Left lung (tissue), 4 donors: ENCODE measurements at regions not wholly inside any gene's neighbourhood (a gene's known extent, or its start where the extent isn't known, plus 50 kb on each side); places are given as distances from the start of the nearest gene placed in this dataset.

Source experiments
- ATAC-seq: fragments of 200-7000 bp; cut with Tn5 transposase; one replicate; pipeline ENCODE4 v1.9.1; 2020; ENCODE audit warnings: moderate library complexity
- DNase-seq, 4 donors: peaks; one replicate each; pipeline ENCODE4 v3.0.0-alpha.2; 2013 to 2020
- H3K27ac ChIP-seq, 2 donors: fragments of 200-600 bp; sonication (generic) in 1 of 2; one replicate each; pipeline versions ENCODE4 v1.5.0 to v1.8.0; 2020 to 2021
- H3K27me3 ChIP-seq, 2 donors: fragments of 200-600 bp; sonication (generic) in 1 of 2; one replicate each; pipeline versions ENCODE4 v1.5.0 to v1.8.0; 2020 to 2021
- H3K36me3 ChIP-seq, 2 donors: fragments of 200-600 bp; sonication (generic) in 1 of 2; one replicate each; pipeline versions ENCODE4 v1.5.0 to v1.8.0; 2020 to 2021
- H3K4me1 ChIP-seq, 2 donors: fragments of 200-600 bp; one replicate each; pipeline ENCODE4 v1.8.0; 2021
- H3K4me3 ChIP-seq, 2 donors: fragments of 200-600 bp; sonication (generic) in 1 of 2; one replicate each; pipeline versions ENCODE4 v1.5.0 to v1.8.0; 2020 to 2021; ENCODE audit warnings: mild to moderate bottlenecking in 1 of 2
- H3K9me3 ChIP-seq, 2 donors: fragments of 200-600 bp; sonication (generic) in 1 of 2; one replicate each; pipeline versions ENCODE4 v1.5.0 to v1.8.0; 2020 to 2021
- CTCF ChIP-seq, 2 donors: fragments of 200-600 bp; sonication (generic) in 1 of 2; IDR thresholded peaks; one replicate each; pipeline versions ENCODE4 v1.5.0 to v1.8.0; 2021; ENCODE audit warnings: antibody characterized with exemption in 2 of 2
- intact Hi-C, 2 donors: fragments of 100-400 bp; cut with DNase I; formaldehyde crosslinking; loops; one replicate each; pipeline versions ENCODE4 v1.11.2 to v1.14.2; 2022
- donor health status: DM: no; HTN: yes; CAD: no.
- donor health status: DM: no; HTN: no; CAD: no.

DNA sequence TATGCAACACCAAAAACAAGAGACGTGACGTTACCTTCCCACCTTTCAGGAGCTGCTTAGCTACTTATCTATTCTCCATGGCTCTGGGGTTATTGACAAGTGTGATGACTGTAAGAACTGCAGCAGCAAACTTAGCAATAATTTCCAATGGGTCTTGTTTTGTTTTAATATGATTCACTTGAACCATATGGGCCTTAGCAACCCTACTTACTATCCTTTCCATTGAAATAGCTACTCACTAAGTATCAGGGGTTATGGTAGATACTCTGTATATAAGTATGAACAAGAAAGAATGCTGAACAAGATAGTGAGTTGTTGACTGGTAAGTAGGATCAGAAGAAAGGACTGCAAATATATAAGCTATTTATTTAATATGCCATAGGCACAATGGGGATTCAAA, 69.3 kb upstream of the BBX start:
- ATAC-seq (no peak), DNase-seq (no peak)
- Histone ChIP-seq H3K9me3 (no peaks in the 10 kb centered on the region), H3K4me1 (no peaks in the 10 kb centered on the region), H3K27ac (no peak overlapping the region), H3K27me3 (no peaks in the 10 kb centered on the region), H3K4me3 (no peak overlapping the region), H3K36me3 (no peaks in the 10 kb centered on the region)
- intact Hi-C loops: no loop called here
- no peak for TF ChIP-seq CTCF (IDR thresholded peaks at IDR 0.05)

DNA sequence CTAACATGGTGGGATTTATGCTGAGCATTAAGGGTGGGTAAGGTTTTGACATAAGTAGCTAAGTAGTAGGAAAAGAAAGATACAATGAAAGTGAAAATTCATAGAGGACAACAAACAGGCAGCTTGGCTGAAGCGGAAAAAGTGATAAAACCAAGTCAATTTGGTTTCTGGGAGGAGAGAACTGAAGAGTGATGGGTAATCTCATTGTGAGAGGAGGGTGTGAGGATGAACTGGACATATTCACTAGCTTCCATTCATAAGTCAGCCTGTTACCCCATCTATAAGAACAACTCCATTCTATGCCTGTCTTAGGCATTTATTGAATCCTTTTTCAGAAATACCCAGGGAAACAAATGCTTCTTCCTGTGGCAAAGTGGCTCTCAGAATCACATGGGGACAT, 67.1 kb upstream of the BBX start:
- Histone ChIP-seq H3K4me1 (no peaks in the 10 kb centered on the region), H3K4me3 (no peak overlapping the region), H3K9me3 (no peaks in the 10 kb centered on the region), H3K27ac (no peak overlapping the region), H3K36me3 (no peaks in the 10 kb centered on the region), H3K27me3 (no peaks in the 10 kb centered on the region)
- no peak for ATAC-seq
- no peak for TF ChIP-seq CTCF (IDR thresholded peaks at IDR 0.05)
- no peak for DNase-seq
- intact Hi-C loops: no loop called here

DNA sequence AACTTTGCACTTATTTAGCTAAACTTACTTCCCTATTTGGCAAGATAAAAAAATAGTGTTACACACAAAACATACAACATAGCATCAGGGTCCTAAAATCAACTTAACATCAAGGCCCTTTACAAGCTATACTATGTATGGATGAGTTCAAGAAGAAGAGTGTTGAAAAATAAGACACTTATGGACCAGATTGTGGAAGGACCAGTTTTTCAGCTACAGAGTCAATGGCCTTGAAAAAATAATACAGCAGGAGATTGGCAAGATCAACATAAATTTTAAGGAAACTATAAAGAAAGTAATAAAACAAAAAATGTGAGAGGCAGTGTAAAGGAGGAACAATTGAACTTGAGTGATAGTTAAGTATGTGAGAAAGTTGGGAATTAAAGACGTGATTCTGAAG, 66.3 kb upstream of the BBX start:
- no peak for TF ChIP-seq CTCF (IDR thresholded peaks at IDR 0.05)
- ATAC-seq: no peak
- Histone ChIP-seq H3K27me3 (no peaks in the 10 kb centered on the region), H3K9me3 (no peaks in the 10 kb centered on the region), H3K36me3 (no peaks in the 10 kb centered on the region), H3K4me1 (no peaks in the 10 kb centered on the region), H3K27ac (no peak overlapping the region), H3K4me3 (no peak overlapping the region)
- intact Hi-C loops: no loop called here
- no peak for DNase-seq

DNA sequence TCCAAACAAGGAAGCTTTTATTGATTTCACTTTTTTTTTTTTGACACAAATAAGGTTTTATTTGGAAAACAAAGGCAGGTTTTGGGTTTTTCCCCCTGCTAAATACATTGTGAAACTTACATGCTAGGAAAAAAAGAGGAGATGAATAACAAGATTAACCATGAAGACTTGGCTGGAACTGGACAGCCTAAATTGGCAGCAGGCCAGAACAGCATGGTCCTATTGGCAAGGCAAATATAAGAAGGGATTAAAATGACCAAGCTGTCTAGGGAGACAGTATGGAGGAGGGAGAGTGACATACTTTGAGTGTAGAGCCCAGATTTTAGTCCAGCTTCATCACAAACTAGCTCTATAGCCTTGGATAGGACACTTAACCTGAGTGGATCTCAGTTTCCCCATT, 63.9 kb upstream of the BBX start:
- no peak for TF ChIP-seq CTCF (IDR thresholded peaks at IDR 0.05)
- no peak for ATAC-seq
- intact Hi-C loops: no loop called here

DNA sequence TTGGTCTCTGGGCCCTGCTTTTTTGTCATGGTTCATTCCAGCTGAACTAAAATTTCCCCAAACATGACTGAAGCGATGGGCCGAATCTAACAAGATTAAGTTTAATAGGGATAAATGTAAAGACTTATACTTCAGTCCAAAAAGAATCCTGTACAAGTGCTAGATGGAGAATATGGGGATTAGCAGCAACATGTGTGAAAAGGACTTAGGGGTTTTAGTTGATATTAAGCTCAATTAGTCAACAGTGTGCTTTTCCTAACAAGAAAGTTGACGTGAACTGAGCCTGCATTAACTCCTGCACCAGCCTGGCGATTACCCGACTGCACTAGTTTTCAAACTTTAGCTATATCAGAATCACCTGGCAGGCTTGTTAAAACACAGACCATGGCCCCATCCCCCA, 61.0 kb upstream of the BBX start:
- no peak overlapping the region for H3K27ac ChIP-seq
- no peaks in the 10 kb centered on the region for H3K36me3 ChIP-seq
- no peak overlapping the region for H3K4me3 ChIP-seq
- DNase-seq: no peak
- no peak for TF ChIP-seq CTCF (IDR thresholded peaks at IDR 0.05)
- no peaks in the 10 kb centered on the region for H3K27me3 ChIP-seq
- intact Hi-C loops: no loop called here
- no peaks in the 10 kb centered on the region for H3K4me1 ChIP-seq
- no peaks in the 10 kb centered on the region for H3K9me3 ChIP-seq
- no peak for ATAC-seq

More for the DNA sequence above, 63.9 kb upstream of the BBX start:
- no peaks in the 10 kb centered on the region for H3K9me3 ChIP-seq
- H3K27me3 ChIP-seq: no peaks in the 10 kb centered on the region
- no peak for DNase-seq
- no peaks in the 10 kb centered on the region for H3K4me1 ChIP-seq
- H3K4me3 ChIP-seq: no peak overlapping the region
- no peak overlapping the region for H3K27ac ChIP-seq
- no peaks in the 10 kb centered on the region for H3K36me3 ChIP-seq
